CD4-positive, alpha-beta memory T cell (primary cell): ENCODE measurements at regions not wholly inside any gene's neighbourhood (a gene's known extent, or its start where the extent isn't known, plus 50 kb on each side); places are given as distances from the start of the nearest gene placed in this dataset.

Source experiments
- CTCF ChIA-PET: fragments of 350-600 bp; sonication (Branson Sonifier 250); formaldehyde crosslinking; loops from one replicate; lab custom pipeline; 2021; ENCODE audit warnings: inconsistent platforms; ENCODE audit not compliant: partially characterized antibody; lab: Charles Lee
- POLR2A ChIA-PET: fragments of 350-600 bp; sonication (Branson Sonifier 250); formaldehyde crosslinking; loops from one replicate; lab custom pipeline; 2021; ENCODE audit not compliant: partially characterized antibody; lab: Charles Lee
- DNase-seq, 5 donors: peaks; one replicate each; pipeline versions ENCODE4 v3.0.0 to v3.0.0-alpha.2; 2020 to 2022; ENCODE audit warnings: mixed read lengths in 1 of 5
- H3K27ac ChIP-seq: one replicate; pipeline ENCODE4 v1.7.0; 2013; ENCODE audit warnings: low read depth, low read length
- H3K27me3 ChIP-seq: 2 replicates; pipeline ENCODE4 v1.7.0; 2013; ENCODE audit warnings: mild to moderate bottlenecking, low read length, moderate library complexity; ENCODE audit not compliant: insufficient read depth
- H3K36me3 ChIP-seq: 2 replicates; pipeline ENCODE4 v1.7.0; 2013; ENCODE audit warnings: mild to moderate bottlenecking, low read length, moderate library complexity; ENCODE audit not compliant: insufficient read depth
- H3K4me1 ChIP-seq: 2 replicates; pipeline ENCODE4 v1.7.0; 2013; ENCODE audit warnings: mild to moderate bottlenecking, low read length, moderate library complexity; ENCODE audit not compliant: insufficient read depth
- H3K4me3 ChIP-seq, 2 donors: one replicate each; pipeline ENCODE4 v1.7.0; 2013; ENCODE audit warnings: low read length in 2 of 2, mild to moderate bottlenecking in 1 of 2
- H3K9me3 ChIP-seq, 2 donors: one replicate each; pipeline ENCODE4 v1.7.0; 2013; ENCODE audit warnings: low read length in 2 of 2, control low read depth in 1 of 2; ENCODE audit not compliant: control insufficient read depth in 1 of 2
- H3K27ac Mint-ChIP-seq, 7 donors: one replicate each; pipeline ENCODE4 v1.8.0; 2020 to 2021; ENCODE audit warnings: mixed read lengths in 7 of 7, mild to moderate bottlenecking in 6 of 7, inconsistent platforms in 3 of 7, moderate library complexity in 3 of 7
- H3K27me3 Mint-ChIP-seq, 2 donors: one replicate each; pipeline ENCODE4 v1.8.0; 2020 to 2021; ENCODE audit warnings: mixed read lengths in 2 of 2
- H3K36me3 Mint-ChIP-seq, 2 donors: one replicate each; pipeline ENCODE4 v1.8.0; 2020 to 2021; ENCODE audit warnings: mixed read lengths in 2 of 2, inconsistent platforms in 1 of 2, mild to moderate bottlenecking in 1 of 2
- H3K4me1 Mint-ChIP-seq, 4 donors: one replicate each; pipeline ENCODE4 v1.8.0; 2020 to 2021; ENCODE audit warnings: mixed read lengths in 4 of 4, mild to moderate bottlenecking in 1 of 4
- H3K4me3 Mint-ChIP-seq, 8 donors: one replicate each; pipeline ENCODE4 v1.8.0; 2020 to 2021; ENCODE audit warnings: mixed read lengths in 8 of 8, mild to moderate bottlenecking in 7 of 8, moderate library complexity in 6 of 8, inconsistent platforms in 3 of 8
- H3K9me3 Mint-ChIP-seq, 8 donors: one replicate each; pipeline ENCODE4 v1.8.0; 2020 to 2021; ENCODE audit warnings: mixed read lengths in 8 of 8, mild to moderate bottlenecking in 5 of 8, inconsistent platforms in 3 of 8, moderate library complexity in 1 of 8
- intact Hi-C: fragments of 100-400 bp; cut with micrococcal nuclease; formaldehyde crosslinking; loops from one replicate; pipeline ENCODE4 v1.15.1; 2023

DNA sequence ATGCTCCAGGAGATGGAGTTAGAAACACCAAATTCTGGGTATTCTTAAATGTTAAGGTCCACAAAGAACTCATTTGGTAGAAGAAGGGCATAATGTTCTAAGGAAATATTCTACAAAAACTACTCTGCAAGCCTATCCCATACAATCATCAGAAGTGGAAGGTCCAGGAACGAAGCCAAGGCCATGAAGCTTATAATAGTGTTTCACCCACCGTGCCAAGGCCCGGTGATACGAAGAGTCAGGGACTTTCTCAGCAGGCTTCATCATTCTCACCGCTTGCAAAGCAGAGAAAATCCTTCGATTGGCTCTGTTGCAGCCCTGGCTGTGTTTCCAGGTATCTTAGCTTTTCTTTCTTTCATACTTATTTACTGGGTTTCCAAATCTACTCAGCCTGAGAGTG lies 351.9 kb upstream of the CELF2 start:
- intact Hi-C loops = no loop called here
- Histone ChIP-seq H3K27me3 (no peaks in the 10 kb centered on the region), H3K36me3 (no peaks in the 10 kb centered on the region), H3K27ac (no peak overlapping the region), H3K4me1 (no peaks in the 10 kb centered on the region), H3K9me3 (no peaks in the 10 kb centered on the region), H3K4me3 (no peak overlapping the region)
- Mint-ChIP-seq H3K9me3 (peaks cover 0 to 4% (median 0%) of the 10 kb centered on the region in 8 donors), H3K27ac (no peak overlapping the region), H3K4me1 (no peaks in the 10 kb centered on the region), H3K27me3 (peaks cover 5 to 10% of the 10 kb centered on the region in 2 donors), H3K36me3 (no peaks in the 10 kb centered on the region), H3K4me3 (no peak overlapping the region)
- ChIA-PET CTCF (no interaction called here), POLR2A (no interaction called here)
- no peak for DNase-seq

DNA sequence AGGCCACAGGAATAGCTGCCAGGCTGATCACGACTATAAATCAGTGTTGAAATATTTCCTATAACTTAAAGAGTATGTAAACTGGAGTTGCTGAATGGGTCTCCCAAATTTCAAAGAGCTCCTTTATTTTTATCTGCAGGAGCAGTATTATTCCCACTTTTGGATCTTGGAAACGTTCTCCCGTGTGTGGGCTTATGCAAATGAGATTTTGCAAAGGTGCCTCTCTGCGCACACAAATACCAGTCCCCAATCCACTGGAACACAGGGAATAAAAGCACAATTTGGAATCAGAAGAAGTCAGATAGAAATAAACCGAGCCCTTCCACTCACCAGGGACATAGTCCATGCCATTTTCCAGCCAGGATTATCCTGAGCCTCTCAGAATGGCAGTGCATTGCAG lies 350.2 kb upstream of the CELF2 start:
- Histone ChIP-seq H3K4me1 (no peaks in the 10 kb centered on the region), H3K9me3 (no peaks in the 10 kb centered on the region), H3K4me3 (no peak overlapping the region), H3K27ac (no peak overlapping the region), H3K36me3 (no peaks in the 10 kb centered on the region), H3K27me3 (no peaks in the 10 kb centered on the region)
- peaks cover 2% of the 10 kb centered on the region in 2 donors for H3K27me3 Mint-ChIP-seq
- no peak overlapping the region for H3K27ac Mint-ChIP-seq
- ChIA-PET POLR2A (no interaction called here), CTCF (no interaction called here)
- intact Hi-C loops = no loop called here
- H3K4me3 Mint-ChIP-seq = no peak overlapping the region
- DNase-seq = no peak
- H3K9me3 Mint-ChIP-seq = peaks cover 0 to 4% (median under 1%) of the 10 kb centered on the region in 8 donors
- H3K36me3 Mint-ChIP-seq = no peaks in the 10 kb centered on the region
- no peaks in the 10 kb centered on the region for H3K4me1 Mint-ChIP-seq

DNA sequence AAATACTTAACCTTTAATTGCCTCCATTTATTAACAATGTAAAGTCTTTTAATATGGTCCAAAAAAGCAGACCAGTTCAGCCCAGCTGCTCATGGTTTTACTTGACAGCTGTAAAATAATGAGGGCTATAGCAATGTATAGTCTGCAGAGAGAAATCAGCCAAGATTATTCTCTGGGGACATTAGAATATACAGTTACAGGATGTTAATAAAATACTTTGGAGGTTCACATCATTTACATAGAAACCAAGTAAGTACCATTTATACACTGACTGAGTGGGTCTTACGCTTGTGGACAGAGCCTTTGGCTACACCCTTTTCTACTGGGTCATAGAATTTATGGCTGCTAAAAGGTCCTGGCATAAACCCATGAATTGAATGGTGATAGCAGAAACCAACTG lies 340.7 kb upstream of the CELF2 start:
- ChIA-PET CTCF (no interaction called here), POLR2A (no interaction called here)
- no peaks in the 10 kb centered on the region for H3K4me1 Mint-ChIP-seq
- Histone ChIP-seq H3K9me3 (no peaks in the 10 kb centered on the region), H3K4me1 (no peaks in the 10 kb centered on the region), H3K4me3 (no peak overlapping the region), H3K36me3 (no peaks in the 10 kb centered on the region), H3K27ac (no peak overlapping the region), H3K27me3 (no peaks in the 10 kb centered on the region)
- no peak overlapping the region for H3K4me3 Mint-ChIP-seq
- H3K27ac Mint-ChIP-seq = no peak overlapping the region
- peaks cover 0 to 21% (median 5%) of the 10 kb centered on the region in 8 donors for H3K9me3 Mint-ChIP-seq
- no peak for DNase-seq
- H3K27me3 Mint-ChIP-seq = peaks cover 8 to 13% of the 10 kb centered on the region in 2 donors
- no peaks in the 10 kb centered on the region for H3K36me3 Mint-ChIP-seq
- intact Hi-C loops = no loop called here

DNA sequence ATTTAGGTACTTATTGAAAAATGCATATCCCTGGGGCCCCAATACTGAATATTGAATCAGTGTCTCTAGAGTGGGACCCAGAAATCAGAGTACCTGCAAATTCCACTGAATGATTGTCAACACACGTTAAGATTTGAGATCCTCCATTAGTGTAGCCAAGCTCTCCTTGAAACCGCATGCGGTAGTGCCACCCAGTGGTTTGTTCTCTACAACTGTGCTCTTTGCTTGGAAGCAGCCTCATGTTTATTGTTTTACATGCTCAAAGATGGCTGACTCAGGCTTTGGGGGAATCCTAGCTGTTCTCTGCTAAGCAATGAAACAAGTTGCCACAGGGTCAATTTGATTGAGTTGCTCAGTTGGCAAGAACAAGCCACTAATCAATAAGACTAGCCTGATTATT lies 340.2 kb upstream of the CELF2 start:
- DNase-seq = no peak
- Histone ChIP-seq H3K27ac (no peak overlapping the region), H3K36me3 (no peaks in the 10 kb centered on the region), H3K4me3 (no peak overlapping the region), H3K9me3 (no peaks in the 10 kb centered on the region), H3K27me3 (no peaks in the 10 kb centered on the region), H3K4me1 (no peaks in the 10 kb centered on the region)
- POLR2A ChIA-PET = no interaction called here
- H3K9me3 Mint-ChIP-seq = peaks cover 0 to 17% (median 4%) of the 10 kb centered on the region in 8 donors
- H3K36me3 Mint-ChIP-seq = no peaks in the 10 kb centered on the region
- no peak overlapping the region for H3K4me3 Mint-ChIP-seq
- intact Hi-C loops = no loop called here
- CTCF ChIA-PET = no interaction called here
- no peak overlapping the region for H3K27ac Mint-ChIP-seq
- peaks cover 8 to 13% of the 10 kb centered on the region in 2 donors for H3K27me3 Mint-ChIP-seq
- H3K4me1 Mint-ChIP-seq = no peaks in the 10 kb centered on the region

DNA sequence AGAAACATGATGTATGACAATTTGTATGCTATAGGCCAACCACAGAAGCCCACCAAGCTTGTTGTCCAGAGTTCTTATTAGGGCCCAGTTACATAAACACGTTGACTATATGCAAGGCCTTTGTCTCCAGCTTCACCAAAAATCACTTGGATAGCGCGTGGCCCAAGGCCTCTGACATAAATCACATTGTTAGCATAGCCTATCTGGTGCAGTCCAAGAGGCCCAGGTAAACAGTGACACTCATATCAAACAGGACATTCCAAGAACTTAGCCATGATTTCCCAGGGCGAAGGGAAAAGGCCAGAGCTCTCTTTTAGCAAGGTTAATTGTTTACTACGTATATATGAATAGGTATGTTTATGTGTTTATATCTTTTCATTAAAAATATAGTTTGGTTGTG lies 337.2 kb upstream of the CELF2 start:
- no peaks in the 10 kb centered on the region for H3K27me3 ChIP-seq
- POLR2A ChIA-PET = no interaction called here
- intact Hi-C loops = no loop called here

DNA sequence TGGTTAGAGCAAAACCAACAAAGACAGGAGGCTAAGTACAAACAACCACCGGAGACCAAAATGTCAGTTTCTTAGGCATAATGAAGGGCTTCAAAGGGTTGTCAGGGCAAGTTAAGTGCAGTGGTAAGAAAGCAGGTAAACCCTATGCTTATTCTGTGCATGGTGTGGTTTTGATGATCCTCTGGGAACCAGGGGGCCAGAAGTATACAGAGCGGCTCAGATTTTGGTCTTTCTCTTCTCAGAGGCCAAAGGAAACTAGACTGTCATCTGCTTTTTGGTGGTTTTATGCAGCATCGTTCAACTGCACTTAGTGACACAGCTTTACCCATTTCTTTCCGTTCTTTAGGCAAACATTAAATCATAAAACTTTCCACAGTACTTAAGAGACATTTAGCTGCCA lies 332.7 kb upstream of the CELF2 start:
- Histone ChIP-seq H3K9me3 (no peaks in the 10 kb centered on the region), H3K4me1 (no peaks in the 10 kb centered on the region), H3K27ac (no peak overlapping the region), H3K27me3 (no peaks in the 10 kb centered on the region), H3K36me3 (no peaks in the 10 kb centered on the region), H3K4me3 (no peak overlapping the region)
- H3K27me3 Mint-ChIP-seq = peaks cover 10 to 18% of the 10 kb centered on the region in 2 donors
- POLR2A ChIA-PET = no interaction called here
- peaks cover 0 to 4% (median 0%) of the 10 kb centered on the region in 8 donors for H3K9me3 Mint-ChIP-seq
- H3K4me1 Mint-ChIP-seq = no peaks in the 10 kb centered on the region
- CTCF ChIA-PET = no interaction called here
- H3K36me3 Mint-ChIP-seq = no peaks in the 10 kb centered on the region
- no peak overlapping the region for H3K4me3 Mint-ChIP-seq
- intact Hi-C loops = no loop called here
- no peak overlapping the region for H3K27ac Mint-ChIP-seq
- no peak for DNase-seq

More for the DNA sequence above, 337.2 kb upstream of the CELF2 start:
- no peak overlapping the region for H3K4me3 ChIP-seq
- H3K27ac ChIP-seq = no peak overlapping the region
- no peaks in the 10 kb centered on the region for H3K4me1 Mint-ChIP-seq
- H3K4me3 Mint-ChIP-seq = no peak overlapping the region
- H3K9me3 ChIP-seq = no peaks in the 10 kb centered on the region
- no peaks in the 10 kb centered on the region for H3K36me3 Mint-ChIP-seq
- peaks cover 0 to 2% (median 0%) of the 10 kb centered on the region in 8 donors for H3K9me3 Mint-ChIP-seq
- no peak overlapping the region for H3K27ac Mint-ChIP-seq
- no peaks in the 10 kb centered on the region for H3K36me3 ChIP-seq
- CTCF ChIA-PET = no interaction called here
- DNase-seq = no peak
- peaks cover 8 to 13% of the 10 kb centered on the region in 2 donors for H3K27me3 Mint-ChIP-seq
- no peaks in the 10 kb centered on the region for H3K4me1 ChIP-seq

DNA sequence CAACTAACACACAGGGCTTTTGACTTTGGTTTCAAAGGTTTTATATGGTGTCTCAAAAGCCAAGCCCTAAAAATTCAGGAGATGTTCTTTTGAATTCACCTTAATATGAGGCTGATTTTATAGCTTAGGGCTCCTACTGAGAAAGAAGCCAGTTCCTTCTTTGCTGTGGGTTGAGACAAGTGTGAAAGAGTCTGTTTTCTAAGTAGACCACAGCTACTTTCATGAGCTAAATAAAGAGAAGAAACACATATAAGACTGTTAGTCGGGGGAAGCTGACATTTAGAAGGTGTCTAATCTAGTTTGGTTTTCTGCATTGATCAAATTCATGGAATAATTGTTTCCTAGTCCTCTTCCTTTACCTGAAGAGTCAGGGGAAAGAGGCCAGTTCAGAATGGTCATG lies 332.1 kb upstream of the CELF2 start:
- CTCF ChIA-PET = no interaction called here
- POLR2A ChIA-PET = no interaction called here
- Mint-ChIP-seq H3K27ac (no peak overlapping the region), H3K4me1 (no peaks in the 10 kb centered on the region), H3K9me3 (peaks cover 0 to 4% (median under 1%) of the 10 kb centered on the region in 8 donors), H3K27me3 (peaks cover 9 to 18% of the 10 kb centered on the region in 2 donors), H3K4me3 (no peak overlapping the region), H3K36me3 (no peaks in the 10 kb centered on the region)
- Histone ChIP-seq H3K36me3 (no peaks in the 10 kb centered on the region), H3K27me3 (no peaks in the 10 kb centered on the region), H3K27ac (no peak overlapping the region), H3K9me3 (no peaks in the 10 kb centered on the region), H3K4me1 (no peaks in the 10 kb centered on the region), H3K4me3 (no peak overlapping the region)
- intact Hi-C loops = no loop called here
- DNase-seq = no peak

DNA sequence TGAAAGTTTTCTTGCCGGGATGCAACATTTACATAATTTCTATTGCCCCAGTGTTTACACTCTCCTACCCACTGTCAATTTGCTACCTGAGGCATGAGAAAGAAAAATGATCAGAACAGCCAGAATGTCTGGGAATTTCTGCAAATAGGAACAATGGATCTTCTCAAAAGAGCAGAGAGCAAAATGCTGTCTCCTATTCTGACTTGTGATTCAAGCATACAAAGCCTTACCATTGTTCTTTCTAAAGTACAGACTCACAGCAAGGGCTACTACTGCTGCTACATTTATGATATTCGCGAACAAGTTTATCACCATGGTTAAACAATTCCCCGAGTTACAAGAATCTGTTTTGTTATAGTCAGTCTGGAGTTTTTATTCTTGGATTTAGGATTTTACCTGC lies 329.9 kb upstream of the CELF2 start:
- no peaks in the 10 kb centered on the region for H3K4me1 Mint-ChIP-seq
- Histone ChIP-seq H3K27ac (no peak overlapping the region), H3K9me3 (no peaks in the 10 kb centered on the region), H3K27me3 (no peaks in the 10 kb centered on the region), H3K4me1 (no peaks in the 10 kb centered on the region), H3K36me3 (no peaks in the 10 kb centered on the region), H3K4me3 (no peak overlapping the region)
- POLR2A ChIA-PET = no interaction called here
- no peak overlapping the region for H3K4me3 Mint-ChIP-seq
- no peak for DNase-seq
- intact Hi-C loops = no loop called here
- H3K27ac Mint-ChIP-seq = no peak overlapping the region
- H3K27me3 Mint-ChIP-seq = peaks cover 9 to 16% of the 10 kb centered on the region in 2 donors
- H3K9me3 Mint-ChIP-seq = peaks cover 0 to 6% (median under 1%) of the 10 kb centered on the region in 8 donors
- CTCF ChIA-PET = no interaction called here
- H3K36me3 Mint-ChIP-seq = no peaks in the 10 kb centered on the region
